RKO (cell line): ENCODE measurements at regions not wholly inside any gene's neighbourhood (a gene's known extent, or its start where the extent isn't known, plus 50 kb on each side); places are given as distances from the start of the nearest gene placed in this dataset.
"Not testable (repeated sequence)": the region's sequence is repeated elsewhere in the genome, so short reads cannot be mapped to it uniquely, and the experiment has no call there.

Experiments used
- DNase-seq: peaks from one replicate; pipeline ENCODE4 v3.0.0-alpha.2; 2016; ENCODE audit warnings: low spot score

DNA sequence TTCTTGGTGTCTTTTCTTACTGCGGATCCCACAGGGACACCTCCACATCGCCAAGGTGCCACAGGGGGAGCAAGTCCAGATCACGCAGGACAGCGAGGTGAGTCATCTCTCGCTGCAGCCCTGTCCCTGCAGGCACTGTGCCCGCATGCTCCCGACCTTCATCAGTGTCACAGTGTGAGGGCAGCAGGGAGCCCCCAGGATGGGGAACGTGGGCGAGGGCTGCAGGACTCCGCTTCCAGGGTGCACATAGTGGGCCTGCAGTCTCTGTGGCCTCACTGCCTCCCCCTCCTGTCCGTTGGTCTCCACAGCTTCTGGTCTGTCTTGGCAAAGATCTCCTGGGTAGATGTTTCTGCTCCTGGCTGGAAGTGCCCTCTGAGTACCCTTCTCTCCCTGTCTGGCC lies 78.0 kb downstream of the NPIPB11 start:
- DNase-seq, result not testable (repeated sequence)

DNA sequence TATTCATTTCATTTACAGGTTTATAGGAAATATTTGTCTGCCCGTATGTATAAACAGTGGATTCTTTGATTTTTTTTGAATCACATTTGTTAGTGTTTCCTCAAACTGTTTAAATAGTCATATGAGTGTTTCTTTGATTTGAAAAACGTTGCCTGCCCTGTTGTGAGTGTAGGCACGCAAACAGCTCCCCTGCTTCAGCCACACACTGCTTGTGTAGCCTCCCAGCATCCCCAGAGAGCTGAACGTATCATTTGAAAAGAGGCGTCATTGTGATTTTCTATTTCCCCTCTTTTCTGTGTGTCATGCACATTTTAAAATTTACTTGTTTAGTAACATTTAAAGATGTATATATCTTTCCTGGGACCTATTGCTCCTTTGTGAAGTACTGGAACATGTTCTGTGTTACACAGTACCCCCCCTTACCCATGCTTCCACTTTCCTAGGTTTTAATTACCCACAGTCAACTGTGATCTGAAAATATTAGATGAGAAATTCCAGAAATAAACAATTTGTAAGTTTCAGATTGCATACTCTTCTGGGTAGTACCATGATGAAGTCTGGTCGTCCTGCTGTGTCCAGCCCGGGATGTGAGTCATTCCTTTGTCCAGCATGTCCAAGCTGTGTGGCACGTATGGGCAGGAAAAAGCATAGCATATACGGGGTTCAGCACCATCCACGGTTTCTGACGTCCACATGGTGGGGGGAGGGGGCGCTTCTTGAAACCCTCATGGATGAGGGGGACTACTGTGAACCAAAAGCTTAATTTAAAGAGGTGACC lies 78.7 kb downstream of the NPIPB11 start:
- DNase-seq, result not testable (repeated sequence)

DNA sequence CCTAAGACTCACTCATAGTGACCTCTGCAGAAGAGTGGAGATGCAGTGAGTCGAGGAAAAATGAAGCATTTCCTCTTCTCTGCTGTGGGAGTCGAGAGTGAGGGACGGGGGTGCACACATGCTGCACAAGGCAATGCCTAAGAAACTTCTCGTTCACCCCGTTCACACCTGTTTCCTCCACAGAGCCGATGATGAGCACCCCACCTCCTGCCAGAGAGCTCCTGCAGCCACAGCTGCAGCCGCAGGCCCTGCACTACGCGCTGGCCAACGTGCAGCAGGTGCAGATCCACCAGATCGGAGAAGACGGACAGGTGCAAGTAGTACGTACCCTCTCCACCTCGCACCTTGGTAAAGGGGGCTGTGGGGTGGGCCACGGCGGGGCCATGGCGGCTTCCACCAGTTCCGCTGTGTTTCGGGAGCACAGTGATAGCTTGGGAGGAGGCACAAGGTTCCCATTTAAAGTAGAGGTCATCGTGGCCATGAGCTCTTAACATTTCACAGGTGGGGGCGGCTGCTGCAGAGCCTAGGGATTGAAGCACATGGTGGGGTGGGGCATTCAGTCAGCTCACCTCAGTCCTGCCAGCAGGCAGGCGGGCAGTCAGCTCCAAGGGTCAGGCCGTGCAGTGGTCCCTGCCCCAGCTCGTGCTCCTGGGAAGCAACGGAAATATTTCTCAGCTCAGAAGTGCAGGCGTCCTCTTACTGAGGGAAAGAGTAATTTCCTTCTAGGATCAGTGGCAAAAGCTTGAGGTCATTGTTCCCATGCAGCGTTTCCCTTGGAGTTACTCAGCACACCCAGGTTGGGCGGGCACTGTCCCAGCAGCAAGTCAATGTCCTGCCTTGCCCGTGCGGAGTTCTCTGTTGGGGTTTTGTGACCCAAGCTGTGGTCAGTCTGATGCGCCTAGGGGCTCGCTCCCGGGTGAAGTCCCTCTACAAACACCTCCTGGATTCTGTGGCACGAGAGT lies 80.1 kb downstream of the NPIPB11 start:
- DNase-seq, result not testable (repeated sequence)

DNA sequence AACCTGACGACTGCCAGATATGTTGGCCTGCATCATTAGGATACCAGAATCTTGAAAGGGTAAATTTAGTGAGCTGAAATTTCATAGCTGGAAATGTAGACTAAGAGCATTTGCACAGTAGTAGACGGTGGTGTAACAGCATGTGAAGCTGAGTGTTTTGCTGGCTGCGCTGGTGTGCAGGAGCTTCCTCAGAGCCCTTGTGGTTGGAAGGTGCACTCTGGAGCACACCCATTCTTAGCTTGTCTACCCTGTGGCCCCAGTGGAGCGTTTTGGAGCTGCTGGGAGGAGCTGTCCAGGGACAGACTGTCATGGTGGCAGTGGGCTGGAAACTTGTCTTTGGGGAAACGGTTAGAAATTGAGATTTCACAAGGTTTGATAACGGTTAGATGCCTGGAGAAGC lies 82.8 kb downstream of the NPIPB11 start:
- not testable (repeated sequence) for DNase-seq

DNA sequence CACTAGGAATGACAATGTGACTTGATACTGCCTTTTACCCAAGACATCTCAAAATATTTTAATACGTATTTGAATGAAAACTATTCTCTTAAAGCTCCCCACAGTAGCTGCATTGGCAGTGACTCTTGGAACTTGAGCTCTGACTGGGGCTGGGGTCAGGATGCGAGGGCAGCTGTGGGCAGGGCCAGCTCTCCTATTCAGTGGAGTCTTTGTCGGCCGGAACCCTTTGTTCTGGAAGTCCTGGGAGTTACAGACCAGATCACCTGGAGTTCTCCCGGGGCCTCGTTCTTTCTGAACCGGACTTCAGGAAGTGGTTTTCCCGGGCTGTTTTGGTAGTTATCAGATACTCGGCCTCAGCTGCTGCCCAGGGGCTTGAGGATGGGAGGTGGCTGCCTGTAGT lies 84.9 kb downstream of the NPIPB11 start:
- no peak for DNase-seq

DNA sequence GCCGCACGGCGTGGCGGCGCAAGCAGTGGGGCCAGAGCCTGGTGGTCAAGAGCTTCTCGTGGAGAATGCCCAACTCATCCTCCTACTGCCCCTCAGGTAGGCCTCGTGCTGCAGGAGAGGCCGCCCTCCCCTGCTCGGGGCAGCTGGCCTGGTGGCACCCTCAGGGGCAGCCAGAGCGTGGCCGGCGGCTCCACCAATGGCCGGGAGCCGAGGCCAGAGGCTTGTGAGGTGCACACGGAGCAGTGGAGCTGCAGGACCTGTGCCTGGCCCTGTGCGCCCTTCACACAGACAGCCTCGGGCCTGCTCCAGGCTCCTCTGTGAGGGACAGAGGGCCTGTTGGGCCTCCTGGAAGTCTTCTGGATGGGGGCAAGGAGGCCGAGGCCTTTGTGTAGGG lies 85.5 kb downstream of the NPIPB11 start:
- no peak for DNase-seq

DNA sequence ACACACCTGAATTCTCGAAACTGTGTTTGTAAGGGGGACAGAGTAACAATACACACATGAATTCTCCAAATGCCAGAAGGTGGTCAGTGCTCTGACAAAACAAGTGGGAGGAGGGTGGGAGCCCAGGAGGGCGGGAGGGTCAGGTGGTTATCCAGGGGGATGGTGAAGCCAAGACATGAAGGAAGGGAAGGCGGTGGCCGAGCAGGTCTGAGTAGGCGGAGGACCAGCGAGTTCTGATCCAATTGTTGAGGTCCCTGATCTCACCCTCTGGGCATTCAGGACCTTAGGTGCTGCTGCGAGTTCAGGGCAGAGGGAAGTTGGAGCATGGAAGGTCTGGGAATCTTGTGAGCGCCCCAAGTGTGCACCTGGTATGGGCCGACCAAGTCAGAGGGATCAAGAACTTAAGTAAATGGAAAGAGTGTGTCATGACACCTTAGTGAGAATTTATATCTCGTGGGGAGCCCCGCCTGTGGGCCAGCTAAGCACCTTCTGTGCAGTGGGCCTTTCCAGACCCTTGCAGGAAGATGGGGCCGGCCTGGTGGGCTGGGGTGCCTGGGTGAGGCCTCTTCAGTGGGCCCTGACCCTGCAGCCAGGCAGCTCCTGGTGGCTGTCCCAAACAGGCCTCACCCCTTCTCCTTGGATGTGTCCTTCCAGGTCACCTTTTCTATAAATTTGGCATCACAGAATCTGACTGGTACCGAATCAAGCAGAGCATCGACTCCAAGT lies 86.1 kb downstream of the NPIPB11 start:
- DNase-seq, result no peak

DNA sequence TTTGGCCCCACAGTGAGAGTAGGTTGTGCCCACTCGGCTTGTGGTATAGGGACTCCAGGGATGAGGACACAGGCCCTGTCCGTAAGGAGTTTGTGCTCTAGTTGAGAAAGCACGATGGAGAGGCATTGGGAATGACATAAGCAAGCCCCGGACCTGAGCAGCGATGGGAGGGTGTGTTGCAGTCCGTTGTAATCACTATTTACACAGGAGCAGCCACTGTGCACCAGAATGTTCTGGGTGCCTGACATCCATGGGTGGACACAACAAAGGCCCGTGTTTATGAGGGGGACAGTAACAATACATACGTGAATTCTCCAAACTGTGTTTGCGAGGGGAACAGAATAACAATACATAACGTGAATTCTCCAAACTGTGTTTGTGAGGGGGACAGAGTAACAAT lies 86.8 kb downstream of the NPIPB11 start:
- no peak for DNase-seq

DNA sequence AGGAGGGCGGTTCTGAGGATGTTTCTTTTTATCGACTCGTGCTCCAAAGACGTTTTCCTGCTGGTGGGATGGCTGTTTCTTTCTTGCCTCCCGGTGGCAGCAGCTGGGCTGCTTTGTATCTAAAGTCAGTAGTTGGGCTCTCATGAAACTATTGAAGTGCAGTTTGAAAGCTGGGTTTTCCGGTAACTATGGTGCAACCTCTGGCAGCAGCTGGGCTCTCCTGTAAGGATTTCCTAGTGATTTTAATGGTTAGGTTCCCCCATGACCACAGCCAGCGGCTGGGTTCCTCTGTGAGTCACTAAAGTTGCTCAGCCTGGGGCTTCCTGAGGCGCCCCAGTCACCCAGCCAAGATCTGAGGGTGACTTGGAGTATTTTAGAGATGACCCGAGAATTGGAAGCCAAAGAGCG lies 87.9 kb downstream of the NPIPB11 start:
- peak; percentile 38 for DNase-seq

DNA sequence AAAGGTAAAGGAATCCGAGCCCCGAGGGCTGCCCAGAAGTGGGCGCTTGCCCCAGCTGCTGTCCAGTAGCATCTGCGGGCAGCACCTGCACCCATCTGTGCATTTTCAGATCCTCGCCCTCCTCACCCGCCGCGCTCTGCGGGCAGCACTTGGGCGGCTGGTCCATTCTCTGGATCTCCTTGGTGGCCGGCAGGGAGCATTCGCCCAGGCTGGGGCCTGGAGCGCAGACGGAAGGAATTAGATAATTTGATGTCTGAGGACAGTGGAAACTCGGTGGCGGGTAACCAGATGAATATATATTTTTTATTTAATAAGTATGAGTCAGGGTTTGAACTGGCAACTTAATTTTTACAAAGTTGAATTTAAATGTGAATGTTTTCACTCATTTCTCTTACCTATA lies 88.5 kb downstream of the NPIPB11 start:
- no peak for DNase-seq

DNA sequence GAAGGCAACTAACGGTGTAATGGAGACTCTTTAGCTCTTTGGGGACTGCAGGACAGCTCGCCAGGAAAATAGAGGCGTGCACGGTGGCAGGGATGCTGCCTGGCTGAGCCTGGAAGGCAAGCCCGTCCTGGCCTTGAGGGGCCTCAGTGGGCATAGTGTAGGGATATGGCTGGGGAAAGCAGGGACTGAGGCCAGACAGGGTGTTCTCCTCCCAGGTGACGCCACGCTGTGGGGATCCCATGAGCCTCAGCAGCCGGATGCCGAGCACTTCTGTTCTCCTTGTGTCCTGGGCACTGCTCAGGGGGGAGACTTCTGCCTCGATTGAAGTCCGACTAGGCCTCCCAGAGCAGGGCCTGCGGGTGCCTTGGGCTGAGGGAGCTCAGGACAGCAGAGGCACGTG lies 89.2 kb downstream of the NPIPB11 start:
- DNase-seq, result no peak

DNA sequence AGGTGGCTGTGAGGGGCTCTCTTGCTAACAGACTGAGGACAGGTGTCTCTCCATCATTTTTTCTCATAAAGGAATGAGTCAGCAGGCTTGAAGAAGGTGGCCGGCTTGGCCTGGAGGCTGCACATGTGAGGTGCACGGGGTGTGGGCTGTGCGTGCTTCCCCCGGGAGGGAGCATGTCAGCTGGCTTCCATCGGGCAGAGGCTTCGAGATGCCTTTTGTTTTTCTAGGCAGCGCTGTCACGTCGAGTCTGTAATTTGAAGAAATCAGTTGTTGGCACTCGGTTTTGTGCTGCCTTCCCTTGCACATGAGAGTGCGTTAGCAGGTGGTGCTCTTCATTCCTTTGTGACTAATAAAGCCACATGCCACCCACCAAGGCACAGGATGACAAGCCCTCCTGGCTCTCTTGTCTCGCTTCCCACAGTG lies 89.7 kb downstream of the NPIPB11 start:
- no peak for DNase-seq

DNA sequence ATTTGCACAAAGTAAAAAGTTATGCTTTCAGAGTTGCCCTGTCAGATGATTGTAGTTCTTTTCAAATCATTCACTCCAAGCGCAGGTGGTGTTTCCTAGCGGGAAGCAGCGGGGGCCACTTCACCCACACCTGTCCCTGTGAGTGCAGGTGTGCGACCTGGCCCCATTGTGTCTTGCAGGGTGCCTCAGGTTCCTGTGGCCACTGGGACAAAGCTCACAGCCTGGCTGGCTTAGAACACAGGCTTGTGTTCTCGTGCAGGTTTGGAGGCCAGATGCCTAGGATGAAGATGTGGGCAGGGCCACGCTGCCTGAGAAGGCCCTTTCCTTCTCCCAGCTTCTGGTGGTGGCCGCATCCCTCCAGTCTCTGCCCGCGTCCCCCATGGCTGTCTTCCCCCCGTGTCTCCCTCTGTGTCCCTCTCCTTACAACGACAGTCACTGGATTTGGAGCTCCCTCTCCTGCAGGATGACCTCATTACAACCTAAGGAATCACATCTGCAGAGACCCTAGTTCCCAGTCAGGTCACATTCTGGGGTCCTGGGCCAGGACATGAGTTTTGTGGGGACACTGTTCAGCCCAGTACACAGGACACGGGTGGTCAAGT lies 90.5 kb downstream of the NPIPB11 start:
- no peak for DNase-seq

DNA sequence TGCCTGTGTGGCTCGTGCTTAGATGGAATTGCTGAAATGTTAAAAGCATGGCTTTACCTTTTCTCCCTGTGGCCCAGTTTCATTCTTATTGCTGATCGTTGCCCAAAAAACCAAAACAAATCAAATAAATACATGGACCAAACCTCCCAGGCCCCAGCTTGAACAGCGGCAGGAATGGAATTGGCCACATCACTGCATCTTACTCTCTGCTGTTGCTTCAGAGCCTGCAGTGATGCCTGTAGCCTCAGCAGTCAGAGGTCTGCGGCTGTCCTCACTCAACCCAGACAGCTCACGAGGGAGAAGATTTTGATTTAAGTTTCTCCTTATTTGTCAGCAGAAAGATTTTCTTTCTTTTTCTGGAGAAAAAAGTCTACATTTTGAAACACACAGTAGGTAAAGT lies 91.5 kb downstream of the NPIPB11 start:
- DNase-seq, result no peak

DNA sequence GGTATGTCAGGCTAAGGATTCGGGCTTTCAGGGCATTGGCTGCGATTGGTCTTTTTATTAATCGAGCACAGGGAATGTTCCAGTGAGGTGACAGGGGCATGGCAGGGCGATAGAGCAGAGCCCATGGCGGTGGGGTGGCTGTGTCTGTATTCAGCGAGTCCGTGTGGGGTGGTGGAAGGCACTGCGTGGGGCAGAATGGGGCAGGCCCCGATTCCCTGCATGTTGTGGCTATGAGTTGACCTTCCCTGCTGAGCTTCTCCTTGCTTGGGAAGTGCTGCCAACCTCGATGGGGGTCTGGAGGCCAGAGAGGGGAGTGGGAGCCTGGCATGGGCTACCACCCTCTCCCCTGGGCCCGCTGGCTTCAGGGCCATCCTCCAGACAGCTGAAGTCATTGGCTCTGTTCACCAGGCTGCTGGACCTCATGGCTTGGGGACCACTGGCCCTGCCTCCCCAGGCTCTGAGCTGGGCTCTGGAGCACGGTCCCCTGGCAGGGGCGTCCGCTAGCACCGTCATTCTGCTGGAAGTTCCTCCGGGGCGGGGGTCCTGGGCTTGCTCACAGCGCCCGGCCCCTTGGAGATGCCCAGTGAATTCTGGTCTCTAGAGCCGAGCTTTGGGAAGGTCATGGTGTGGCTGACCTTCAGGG lies 92.1 kb downstream of the NPIPB11 start:
- no peak for DNase-seq

DNA sequence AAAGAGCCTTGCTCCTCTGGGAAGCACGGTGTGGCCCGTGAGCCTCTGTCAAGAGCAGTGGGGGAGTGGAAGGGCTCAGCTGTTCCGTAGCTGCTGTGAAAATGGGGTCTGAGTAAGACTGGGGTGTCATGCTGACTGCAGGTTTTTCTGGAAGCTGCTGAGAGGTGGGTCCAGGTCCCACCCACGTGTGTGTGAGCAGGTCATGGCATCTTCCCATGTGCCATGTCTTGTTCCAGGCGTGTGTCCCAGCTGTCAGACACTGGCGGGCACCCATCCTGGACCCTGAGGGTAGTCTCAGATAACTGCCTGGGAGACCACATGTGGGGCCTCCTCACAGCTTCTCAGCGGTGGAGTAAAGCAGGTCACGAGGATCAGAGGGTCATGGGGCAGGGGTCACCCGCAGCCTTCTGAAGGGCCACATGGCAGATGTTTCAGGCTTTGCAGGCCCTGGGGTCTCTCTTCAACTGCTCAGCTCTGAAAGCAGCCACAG lies 92.9 kb downstream of the NPIPB11 start:
- no peak for DNase-seq

DNA sequence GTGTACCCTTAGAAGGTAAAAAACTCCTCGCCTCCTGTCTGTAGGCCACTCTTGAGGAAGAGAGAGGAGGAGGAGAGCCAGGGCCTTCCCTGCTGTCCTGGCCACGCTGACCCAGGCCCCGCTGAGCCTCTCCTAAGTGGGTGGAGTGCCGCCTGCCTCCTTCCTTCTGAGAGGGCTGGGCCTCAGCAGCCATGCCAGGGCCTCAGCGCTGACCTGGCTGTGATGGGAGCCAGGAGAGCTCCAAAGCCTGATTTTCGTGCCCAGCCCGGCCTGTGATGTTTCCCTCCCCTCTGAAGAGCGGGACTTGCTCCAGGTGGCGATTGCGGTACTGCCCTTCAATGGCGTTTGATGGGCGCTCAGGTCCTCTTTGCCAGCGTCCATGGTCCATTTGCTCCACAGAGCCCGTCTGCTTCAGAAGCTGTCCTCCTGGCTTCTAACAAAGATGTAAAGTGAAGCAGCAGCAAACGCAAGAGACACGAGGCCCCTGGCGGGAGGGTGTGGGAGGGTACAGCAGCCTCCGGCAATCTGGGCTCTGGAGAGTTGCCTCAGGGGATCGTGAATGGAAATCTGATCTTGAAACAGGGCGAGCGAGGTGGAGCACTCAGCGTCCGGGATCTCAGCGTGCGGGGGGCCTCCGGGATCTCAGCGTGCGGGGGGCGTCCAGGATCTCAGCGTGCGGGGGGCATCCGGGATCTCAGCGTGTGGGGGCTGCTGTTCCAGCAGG lies 93.5 kb downstream of the NPIPB11 start:
- no peak for DNase-seq

DNA sequence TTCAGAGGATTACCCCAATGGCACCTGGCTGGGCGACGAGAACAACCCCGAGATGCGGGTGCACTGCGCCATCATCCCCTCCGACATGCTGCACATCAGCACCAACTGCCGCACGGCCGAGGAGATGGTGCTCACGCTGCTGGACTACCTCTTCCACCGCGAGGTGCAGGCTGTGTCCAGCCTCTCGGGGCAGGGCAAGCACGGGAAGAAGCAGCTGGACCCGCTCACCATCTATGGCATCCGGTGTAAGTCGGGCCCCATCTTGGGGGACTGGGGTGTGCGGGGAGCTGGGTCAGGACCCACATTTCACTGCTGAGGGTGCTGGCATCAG lies 94.2 kb downstream of the NPIPB11 start:
- not testable (repeated sequence) for DNase-seq

DNA sequence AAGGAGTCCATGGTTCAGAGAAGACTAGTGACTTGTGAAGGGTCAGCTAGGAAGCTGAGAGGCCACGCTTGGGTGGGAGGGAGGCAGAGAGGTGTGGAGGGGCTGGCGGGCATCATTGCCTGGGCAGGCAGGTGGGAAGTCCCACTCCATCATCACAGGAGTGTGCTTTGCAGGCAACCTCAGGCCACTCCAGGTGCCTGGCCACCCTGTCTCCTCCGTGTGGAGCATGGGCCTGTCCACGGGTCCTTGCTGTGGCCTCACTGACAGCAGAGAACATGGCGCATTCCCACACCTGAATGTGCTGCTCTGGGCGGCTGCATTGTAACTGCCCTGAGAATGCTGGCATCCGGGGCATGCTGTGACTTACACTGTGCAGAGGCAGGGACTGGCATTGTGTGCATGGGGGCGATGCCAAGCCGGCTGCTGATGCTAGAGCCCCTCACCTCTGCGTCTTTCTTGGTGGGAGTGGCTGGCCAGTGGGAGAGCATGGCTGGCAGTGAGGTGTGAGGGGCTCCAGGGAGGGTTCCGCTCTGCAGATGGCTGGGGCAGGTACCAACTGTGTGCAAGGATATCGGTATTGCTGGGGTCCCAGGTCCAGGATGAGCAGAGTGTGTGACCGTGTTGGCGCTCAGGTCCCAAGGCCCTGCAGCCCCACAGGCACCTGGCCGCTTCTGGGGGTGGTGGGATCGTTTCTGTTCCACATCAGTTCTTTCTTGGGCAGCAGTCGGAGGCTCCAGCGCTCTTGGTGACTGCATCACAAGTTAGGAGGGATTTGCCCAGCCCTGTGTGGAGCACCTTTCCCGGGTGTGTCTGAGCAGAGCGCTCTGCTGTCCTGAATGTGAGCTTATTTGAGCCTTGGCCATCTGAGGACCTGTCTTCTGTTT lies 94.8 kb downstream of the NPIPB11 start:
- no peak for DNase-seq

DNA sequence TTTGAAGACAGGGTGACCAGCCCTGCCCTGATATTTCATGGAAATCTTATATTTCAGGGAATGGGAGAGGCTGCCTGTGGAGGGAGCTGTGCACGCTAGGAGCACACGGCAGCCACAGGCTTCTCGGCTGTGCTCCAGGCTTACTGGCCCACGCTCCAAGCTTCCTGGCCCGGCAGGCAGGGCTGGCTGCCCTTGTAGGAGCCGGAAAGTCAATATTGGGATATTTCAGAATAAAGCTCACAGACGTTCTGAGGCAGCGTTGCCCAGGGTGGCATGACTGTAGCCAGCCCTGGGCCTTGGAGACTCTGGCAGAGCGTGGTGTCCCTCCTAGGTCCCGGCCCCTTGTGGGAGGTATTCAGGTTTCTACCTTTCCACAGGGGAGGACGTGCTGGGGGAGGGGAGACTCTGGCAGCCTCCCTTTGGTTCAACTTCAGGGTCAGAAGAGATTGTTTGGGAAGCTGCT lies 95.6 kb downstream of the NPIPB11 start:
- no peak for DNase-seq
